SK-N-SH (cell line): ENCODE measurements at regions not wholly inside any gene's neighbourhood (a gene's known extent, or its start where the extent isn't known, plus 50 kb on each side); places are given as distances from the start of the nearest gene placed in this dataset.

Experiments used
- CTCF ChIP-seq: fragments of 200-600 bp; sonication (generic); IDR thresholded peaks from 2 replicates; pipeline ENCODE4 v1.6.1; 2017; ENCODE audit warnings: antibody characterized with exemption, mild to moderate bottlenecking, moderate library complexity
- EP300 ChIP-seq, 2 experiments: IDR thresholded peaks; 2 replicates each; pipeline versions ENCODE4 v1.4.0 to v1.6.1; 2012; ENCODE audit warnings: borderline replicate concordance in 1 of 2, low read depth in 1 of 2, low read length in 1 of 2
- MAX ChIP-seq: IDR thresholded peaks from 2 replicates; pipeline ENCODE4 v1.4.0; 2012; ENCODE audit warnings: low read depth
- NFIC ChIP-seq: IDR thresholded peaks from 2 replicates; pipeline ENCODE4 v1.4.0; 2012; ENCODE audit warnings: borderline replicate concordance
- RAD21 ChIP-seq: IDR thresholded peaks from 2 replicates; pipeline ENCODE4 v1.6.1; 2012; ENCODE audit warnings: mild to moderate bottlenecking, low read length
- SIN3A ChIP-seq: IDR thresholded peaks from 2 replicates; pipeline ENCODE4 v1.6.1; 2012; ENCODE audit warnings: low read depth, mild to moderate bottlenecking, low read length, moderate library complexity, borderline replicate concordance
- SMC3 ChIP-seq: IDR thresholded peaks from 2 replicates; pipeline ENCODE4 v1.6.1; 2012; ENCODE audit warnings: low read depth, low read length, improper control_type of control experiment
- TAF1 ChIP-seq: IDR thresholded peaks from 2 replicates; pipeline ENCODE4 v1.6.1; 2012; ENCODE audit warnings: low read depth, mild to moderate bottlenecking, low read length, moderate library complexity, borderline replicate concordance
- TF ChIP-seq, protein P1 (sequence below): fragments of 150-350 bp; IDR thresholded peaks from 2 replicates; pipeline ENCODE4 v1.6.1; 2016; ENCODE audit warnings: mild to moderate bottlenecking, low read depth, low read length
- TF ChIP-seq, protein P2 (sequence below): IDR thresholded peaks from 2 replicates; pipeline ENCODE4 v1.6.1; 2012; ENCODE audit warnings: mild to moderate bottlenecking, low read depth, low read length, moderate library complexity

GRCh38 chr18:71134122-71134521 is 845.3 kb downstream of the SOCS6 start:
- no peak for TF ChIP-seq CTCF
- TF ChIP-seq MAX: no peak
- TF ChIP-seq, protein P1, sequence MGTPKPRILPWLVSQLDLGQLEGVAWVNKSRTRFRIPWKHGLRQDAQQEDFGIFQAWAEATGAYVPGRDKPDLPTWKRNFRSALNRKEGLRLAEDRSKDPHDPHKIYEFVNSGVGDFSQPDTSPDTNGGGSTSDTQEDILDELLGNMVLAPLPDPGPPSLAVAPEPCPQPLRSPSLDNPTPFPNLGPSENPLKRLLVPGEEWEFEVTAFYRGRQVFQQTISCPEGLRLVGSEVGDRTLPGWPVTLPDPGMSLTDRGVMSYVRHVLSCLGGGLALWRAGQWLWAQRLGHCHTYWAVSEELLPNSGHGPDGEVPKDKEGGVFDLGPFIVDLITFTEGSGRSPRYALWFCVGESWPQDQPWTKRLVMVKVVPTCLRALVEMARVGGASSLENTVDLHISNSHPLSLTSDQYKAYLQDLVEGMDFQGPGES: no peak
- TF ChIP-seq SMC3: no peak
- TF ChIP-seq RAD21: no peak
- no peak for TF ChIP-seq NFIC
- TF ChIP-seq EP300 (IDR thresholded peaks at IDR 0.05; ENCODE audit: borderline replicate concordance in 1 of 2, low read depth in 1 of 2, low read length in 1 of 2): no peak
- no peak for TF ChIP-seq TAF1
- no peak for TF ChIP-seq SIN3A
- TF ChIP-seq, protein P2, sequence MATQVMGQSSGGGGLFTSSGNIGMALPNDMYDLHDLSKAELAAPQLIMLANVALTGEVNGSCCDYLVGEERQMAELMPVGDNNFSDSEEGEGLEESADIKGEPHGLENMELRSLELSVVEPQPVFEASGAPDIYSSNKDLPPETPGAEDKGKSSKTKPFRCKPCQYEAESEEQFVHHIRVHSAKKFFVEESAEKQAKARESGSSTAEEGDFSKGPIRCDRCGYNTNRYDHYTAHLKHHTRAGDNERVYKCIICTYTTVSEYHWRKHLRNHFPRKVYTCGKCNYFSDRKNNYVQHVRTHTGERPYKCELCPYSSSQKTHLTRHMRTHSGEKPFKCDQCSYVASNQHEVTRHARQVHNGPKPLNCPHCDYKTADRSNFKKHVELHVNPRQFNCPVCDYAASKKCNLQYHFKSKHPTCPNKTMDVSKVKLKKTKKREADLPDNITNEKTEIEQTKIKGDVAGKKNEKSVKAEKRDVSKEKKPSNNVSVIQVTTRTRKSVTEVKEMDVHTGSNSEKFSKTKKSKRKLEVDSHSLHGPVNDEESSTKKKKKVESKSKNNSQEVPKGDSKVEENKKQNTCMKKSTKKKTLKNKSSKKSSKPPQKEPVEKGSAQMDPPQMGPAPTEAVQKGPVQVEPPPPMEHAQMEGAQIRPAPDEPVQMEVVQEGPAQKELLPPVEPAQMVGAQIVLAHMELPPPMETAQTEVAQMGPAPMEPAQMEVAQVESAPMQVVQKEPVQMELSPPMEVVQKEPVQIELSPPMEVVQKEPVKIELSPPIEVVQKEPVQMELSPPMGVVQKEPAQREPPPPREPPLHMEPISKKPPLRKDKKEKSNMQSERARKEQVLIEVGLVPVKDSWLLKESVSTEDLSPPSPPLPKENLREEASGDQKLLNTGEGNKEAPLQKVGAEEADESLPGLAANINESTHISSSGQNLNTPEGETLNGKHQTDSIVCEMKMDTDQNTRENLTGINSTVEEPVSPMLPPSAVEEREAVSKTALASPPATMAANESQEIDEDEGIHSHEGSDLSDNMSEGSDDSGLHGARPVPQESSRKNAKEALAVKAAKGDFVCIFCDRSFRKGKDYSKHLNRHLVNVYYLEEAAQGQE: no peak
